GM03348 (cell line): ENCODE measurements at regions not wholly inside any gene's neighbourhood (a gene's known extent, or its start where the extent isn't known, plus 50 kb on each side); places are given as distances from the start of the nearest gene placed in this dataset.

Experiments
- DNase-seq: peaks from one replicate; pipeline ENCODE4 v3.0.0; 2012; ENCODE audit warnings: low spot score

- DNase-seq: no peak
These were observed 61.8 kb upstream of the TRPM3 start for GRCh38 chr9:71183251-71183650.

GRCh38 chr9:71179183-71179582, 57.8 kb upstream of the TRPM3 start:
- DNase-seq: no peak

DNA sequence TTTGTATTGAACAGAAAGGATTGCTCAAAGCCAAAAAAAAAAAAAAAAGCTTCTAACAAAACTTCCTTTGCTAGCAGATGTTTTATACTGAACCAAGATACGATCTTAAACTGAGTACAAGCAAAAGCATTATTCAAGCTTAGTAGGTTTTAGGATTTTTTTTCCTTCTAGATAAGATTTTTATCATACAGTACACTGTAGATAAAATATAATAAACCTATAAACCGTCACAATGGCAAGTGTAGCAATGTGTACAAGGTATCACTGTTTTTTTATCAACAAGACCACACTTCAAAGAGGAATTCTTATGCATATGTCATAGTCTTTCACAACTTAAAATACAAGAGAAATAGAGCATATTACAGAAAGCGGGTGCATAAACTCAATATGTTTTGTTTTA, 56.5 kb upstream of the TRPM3 start:
- DNase-seq: no peak

- no peak for DNase-seq
These were observed 50.1 kb upstream of the TRPM3 start for GRCh38 chr9:71171517-71171916.
